NB4 (cell line): ENCODE measurements at regions not wholly inside any gene's neighbourhood (a gene's known extent, or its start where the extent isn't known, plus 50 kb on each side); places are given as distances from the start of the nearest gene placed in this dataset.
"Not testable (repeated sequence)": the region's sequence is repeated elsewhere in the genome, so short reads cannot be mapped to it uniquely, and the experiment has no call there.

Experiments
- DNase-seq: peaks from one replicate; pipeline ENCODE4 v3.0.0; 2010; ENCODE audit warnings: low read depth
- H3K4me3 ChIP-seq: one replicate; pipeline ENCODE4 v1.5.1; 2011; ENCODE audit warnings: mild to moderate bottlenecking, low read depth, low read length, moderate library complexity
- MYC ChIP-seq: IDR thresholded peaks from 2 replicates; pipeline ENCODE4 v1.6.1; 2011; ENCODE audit warnings: low read depth, low read length
- POLR2A ChIP-seq: IDR thresholded peaks from 2 replicates; pipeline ENCODE4 v1.6.1; 2011; ENCODE audit warnings: mild to moderate bottlenecking; ENCODE audit not compliant: insufficient read length; ENCODE audit errors: extremely low read depth
- TF ChIP-seq, protein P1 (sequence below): IDR thresholded peaks from one replicate; pipeline ENCODE4 v1.5.1; 2012; ENCODE audit warnings: low read depth, low read length
- TF ChIP-seq, protein P2 (sequence below): IDR thresholded peaks from 2 replicates; pipeline ENCODE4 v1.6.1; 2011; ENCODE audit warnings: low read depth, low read length

DNA sequence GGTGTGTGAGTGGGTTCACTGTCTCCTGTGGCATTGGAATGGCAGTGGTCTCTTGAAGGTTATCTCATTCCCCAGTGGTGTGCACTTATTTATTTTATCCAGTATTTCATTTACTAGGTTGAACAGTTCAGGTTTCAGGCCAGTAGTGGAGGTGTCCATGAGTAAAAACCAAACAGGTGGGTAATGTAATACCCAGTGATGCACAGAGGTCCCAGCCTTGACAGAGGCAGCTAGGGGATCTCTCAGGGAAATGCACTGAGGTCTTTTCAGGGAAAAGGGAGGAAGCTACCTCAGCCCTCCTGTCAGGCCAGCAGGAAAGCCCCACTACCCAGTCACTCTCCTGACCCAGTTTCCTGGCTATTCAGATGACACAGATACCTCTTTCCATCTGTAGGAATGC is 403.6 kb downstream of the UTRN start:
- no peak overlapping the region for H3K4me3 ChIP-seq
- TF ChIP-seq, protein P1, sequence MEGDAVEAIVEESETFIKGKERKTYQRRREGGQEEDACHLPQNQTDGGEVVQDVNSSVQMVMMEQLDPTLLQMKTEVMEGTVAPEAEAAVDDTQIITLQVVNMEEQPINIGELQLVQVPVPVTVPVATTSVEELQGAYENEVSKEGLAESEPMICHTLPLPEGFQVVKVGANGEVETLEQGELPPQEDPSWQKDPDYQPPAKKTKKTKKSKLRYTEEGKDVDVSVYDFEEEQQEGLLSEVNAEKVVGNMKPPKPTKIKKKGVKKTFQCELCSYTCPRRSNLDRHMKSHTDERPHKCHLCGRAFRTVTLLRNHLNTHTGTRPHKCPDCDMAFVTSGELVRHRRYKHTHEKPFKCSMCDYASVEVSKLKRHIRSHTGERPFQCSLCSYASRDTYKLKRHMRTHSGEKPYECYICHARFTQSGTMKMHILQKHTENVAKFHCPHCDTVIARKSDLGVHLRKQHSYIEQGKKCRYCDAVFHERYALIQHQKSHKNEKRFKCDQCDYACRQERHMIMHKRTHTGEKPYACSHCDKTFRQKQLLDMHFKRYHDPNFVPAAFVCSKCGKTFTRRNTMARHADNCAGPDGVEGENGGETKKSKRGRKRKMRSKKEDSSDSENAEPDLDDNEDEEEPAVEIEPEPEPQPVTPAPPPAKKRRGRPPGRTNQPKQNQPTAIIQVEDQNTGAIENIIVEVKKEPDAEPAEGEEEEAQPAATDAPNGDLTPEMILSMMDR = no peak
- TF ChIP-seq, protein P2, sequence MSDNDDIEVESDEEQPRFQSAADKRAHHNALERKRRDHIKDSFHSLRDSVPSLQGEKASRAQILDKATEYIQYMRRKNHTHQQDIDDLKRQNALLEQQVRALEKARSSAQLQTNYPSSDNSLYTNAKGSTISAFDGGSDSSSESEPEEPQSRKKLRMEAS = no peak
- no peak for TF ChIP-seq POLR2A
- TF ChIP-seq MYC = no peak
- DNase-seq = no peak

DNA sequence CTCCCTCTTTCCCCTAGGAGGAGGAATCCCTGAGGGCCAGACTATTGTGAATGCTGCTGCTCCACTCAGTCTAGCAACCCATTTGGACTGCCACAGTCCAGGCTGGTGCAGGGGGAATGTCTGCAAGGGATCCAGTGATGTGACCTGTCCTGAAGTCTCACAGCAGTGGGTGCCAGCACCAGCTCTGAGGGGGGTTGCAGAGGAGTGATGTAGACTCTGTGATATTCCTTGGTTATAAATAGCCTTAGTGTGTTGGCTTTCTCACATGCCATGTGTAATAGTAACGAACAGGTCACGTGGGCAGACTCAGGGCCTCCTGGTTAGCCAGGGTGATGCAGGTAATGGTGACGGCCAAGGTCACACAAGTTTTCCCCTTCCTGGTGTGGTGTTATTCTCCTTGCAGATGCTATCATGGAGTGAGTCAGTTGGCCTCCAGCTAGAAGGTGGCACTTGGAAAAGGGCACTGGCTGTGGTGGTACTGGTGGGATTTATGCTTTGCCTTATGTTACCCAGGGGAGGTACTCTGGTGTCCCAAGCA is 404.4 kb downstream of the UTRN start:
- no peak overlapping the region for H3K4me3 ChIP-seq
- no peak for DNase-seq
- TF ChIP-seq MYC = no peak
- no peak for TF ChIP-seq POLR2A
- TF ChIP-seq, protein P1 = no peak
- TF ChIP-seq, protein P2 = no peak

DNA sequence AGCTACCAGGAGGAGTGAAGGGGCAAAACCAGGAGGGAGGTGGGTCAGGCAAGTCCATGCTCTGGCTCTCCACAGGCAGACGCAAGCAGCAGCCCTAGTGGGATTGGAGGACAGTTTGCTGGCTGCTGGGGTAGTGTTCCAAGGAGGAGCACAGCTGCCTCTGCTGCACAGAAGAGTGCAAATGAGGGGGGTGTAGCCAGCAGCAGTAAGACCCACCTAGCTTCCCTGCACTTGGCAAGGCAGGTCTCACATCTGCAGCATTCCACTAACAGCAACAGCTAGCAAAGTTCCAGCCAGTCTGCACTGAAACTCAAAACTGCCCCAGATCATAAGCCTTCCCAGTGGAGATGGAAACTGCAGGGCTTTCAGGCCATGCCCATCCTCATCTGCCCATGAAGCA is 405.0 kb downstream of the UTRN start:
- H3K4me3 ChIP-seq = no peak overlapping the region
- TF ChIP-seq POLR2A (no peak), MYC (no peak)
- TF ChIP-seq, protein P1 = no peak
- TF ChIP-seq, protein P2 = no peak
- no peak for DNase-seq

DNA sequence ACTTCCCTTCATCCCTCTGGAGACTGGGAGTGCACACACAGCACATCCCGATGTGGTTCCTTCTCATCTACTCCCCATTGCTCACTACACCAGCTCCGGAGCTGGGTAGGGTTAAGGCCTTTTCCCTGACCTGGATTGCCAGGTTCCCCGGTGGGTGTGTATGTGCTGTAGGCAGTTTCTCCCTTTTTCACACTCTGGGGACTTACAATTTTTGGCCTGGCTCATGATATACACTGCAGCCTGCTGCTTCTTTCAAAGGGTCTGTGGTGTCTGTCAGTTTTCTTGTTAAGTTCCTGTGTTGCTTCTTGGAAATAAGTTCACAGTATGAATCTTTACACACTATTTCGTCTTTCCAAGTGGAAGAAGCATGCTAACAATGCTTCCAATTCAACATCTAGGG is 405.5 kb downstream of the UTRN start:
- TF ChIP-seq MYC (no peak), POLR2A (no peak)
- TF ChIP-seq, protein P1 = no peak
- TF ChIP-seq, protein P2 = no peak
- no peak for DNase-seq
- no peak overlapping the region for H3K4me3 ChIP-seq

DNA sequence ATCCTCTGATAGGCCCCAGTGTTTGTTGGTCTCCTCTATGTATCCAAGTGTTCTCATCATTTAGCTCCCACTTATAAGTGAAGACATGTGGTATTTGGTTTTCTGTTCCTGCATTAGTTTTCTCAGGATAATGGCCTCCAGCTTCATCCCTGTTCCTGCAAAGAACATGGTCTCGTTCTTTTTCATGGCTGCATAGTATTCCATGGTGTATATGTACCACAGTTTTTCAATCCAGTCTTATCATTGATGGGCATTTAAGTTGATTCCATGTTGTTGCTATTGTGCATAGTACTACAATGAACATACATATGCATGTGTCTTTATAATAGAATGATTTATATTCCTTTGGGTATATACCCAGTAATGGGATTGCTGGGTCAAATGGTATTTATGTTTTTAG is 406.9 kb downstream of the UTRN start:
- not testable (repeated sequence) for DNase-seq, H3K4me3 ChIP-seq

DNA sequence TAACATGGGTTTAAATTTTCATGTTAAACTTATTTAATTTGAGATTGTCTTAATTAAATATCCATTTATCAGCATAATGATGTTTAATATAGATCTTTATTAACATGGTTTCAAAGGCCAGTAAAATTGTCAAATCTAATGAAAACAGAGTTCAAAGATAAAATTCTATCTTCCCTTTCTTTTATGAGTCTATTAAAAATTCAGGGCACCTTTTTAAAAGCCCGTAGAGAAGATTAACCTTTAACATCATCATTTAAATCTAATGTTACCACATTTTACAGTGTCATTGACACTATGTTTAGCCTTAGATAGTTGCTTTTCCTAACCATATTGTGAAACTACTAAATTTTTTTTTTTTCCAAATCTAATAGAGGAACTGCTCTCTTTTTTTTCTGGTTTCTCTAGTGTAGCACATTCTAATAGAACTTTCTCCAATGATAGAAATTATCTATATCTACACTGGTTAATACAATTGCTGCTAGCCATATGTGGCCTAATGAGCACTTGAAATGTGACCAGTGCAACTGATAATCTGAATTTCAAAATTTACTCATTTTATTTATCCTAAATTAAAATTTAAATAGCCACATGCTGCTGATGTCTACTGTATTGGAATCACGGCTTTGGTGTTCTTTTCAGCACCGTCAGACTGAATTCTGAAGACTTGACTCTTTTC is 410.9 kb downstream of the UTRN start:
- TF ChIP-seq, protein P1 = no peak
- TF ChIP-seq POLR2A (no peak), MYC (no peak)
- TF ChIP-seq, protein P2 = no peak
- no peak for DNase-seq
- H3K4me3 ChIP-seq = no peak overlapping the region
